HG02981 (cell line): ENCODE measurements at regions not wholly inside any gene's neighbourhood (a gene's known extent, or its start where the extent isn't known, plus 50 kb on each side); places are given as distances from the start of the nearest gene placed in this dataset.

Experiments
- ATAC-seq: cut with Tn5 transposase; IDR thresholded peaks from one replicate; pipeline ENCODE4 v1.9.1; 2021; ENCODE audit warnings: mild to moderate bottlenecking, moderate library complexity; ENCODE audit not compliant: unreplicated experiment

DNA sequence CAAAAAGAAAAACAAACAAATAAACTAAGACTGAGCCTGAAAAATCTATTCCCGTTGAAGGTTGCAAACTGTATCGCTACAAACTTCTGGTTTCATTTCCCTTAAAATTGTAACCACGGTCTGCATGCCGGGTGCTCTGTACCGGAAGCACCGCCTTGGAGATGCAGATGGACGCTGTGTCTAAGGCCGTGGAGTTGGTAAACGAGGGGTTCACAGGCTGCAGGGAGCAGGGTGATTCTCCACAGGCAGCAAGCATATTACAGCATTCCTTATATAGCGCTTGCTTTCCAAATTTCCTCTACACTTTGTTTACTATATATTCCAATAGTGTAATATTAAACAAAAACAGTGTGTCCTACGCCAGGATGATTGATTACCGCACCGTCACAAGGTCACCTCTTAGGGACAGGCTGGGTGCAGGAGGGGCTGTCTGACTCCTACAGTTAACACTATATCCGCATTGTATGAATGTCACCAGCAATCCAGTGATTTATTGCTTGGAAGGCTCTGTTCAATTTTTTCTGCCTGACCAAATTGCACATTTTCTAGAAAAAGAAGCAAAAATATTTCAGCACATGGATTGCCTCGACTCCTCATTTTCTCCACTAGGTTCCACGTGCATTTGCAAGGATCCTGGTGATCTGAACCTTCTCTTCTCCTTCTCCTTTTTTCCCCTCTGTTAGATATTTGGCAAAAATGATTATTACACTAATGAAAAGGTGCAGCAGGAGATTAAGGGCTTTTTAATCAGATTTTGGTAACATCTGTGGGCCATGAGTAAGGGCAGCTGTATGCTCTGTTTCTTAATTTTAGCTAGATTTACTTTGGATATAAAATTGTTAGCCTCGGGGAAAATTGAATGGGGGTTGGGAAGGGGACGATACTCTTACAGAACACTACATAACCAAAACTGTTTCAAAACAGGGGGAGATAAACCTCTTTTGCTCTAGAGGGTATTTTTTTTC, 325.8 kb upstream of the MGMT start:
- ATAC-seq = no peak

DNA sequence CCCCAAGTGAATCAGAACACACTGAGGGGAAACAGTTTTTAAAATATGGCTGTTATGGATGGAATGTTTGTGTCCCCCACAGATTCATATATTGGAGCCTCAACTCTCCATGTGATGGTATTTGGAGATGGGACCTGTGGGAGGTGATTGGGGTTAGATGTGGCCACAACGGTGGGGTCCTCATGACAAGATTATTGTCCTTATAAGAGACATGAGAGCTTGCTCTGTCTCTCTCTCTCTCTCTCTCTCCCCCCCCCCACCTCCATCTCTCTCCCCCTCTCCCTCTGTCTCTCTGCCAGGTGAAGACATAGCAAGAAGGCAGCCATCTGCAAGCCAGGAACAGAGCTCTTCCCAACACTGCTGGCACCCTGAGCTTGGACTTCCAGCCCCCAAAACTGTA, 315.8 kb upstream of the MGMT start:
- no peak for ATAC-seq

DNA sequence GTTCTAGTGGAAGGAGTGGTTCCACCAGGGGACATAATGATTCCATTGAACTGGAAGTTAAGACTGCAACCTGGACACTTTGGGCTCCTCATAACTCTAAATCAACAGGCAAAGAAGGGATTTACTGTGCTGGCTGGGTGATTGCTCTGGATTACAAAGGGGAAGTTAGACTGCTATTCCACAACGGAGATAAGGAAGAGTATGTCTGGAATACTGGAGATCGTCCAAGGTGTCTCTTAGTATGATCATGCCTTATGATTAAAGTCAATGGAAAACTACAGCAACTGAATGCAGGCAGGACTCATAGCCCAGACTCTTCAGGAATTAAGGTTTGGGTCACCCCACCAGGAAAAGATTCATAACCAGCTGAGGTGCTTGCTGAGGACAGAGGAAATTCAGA, 310.6 kb upstream of the MGMT start:
- no peak for ATAC-seq

DNA sequence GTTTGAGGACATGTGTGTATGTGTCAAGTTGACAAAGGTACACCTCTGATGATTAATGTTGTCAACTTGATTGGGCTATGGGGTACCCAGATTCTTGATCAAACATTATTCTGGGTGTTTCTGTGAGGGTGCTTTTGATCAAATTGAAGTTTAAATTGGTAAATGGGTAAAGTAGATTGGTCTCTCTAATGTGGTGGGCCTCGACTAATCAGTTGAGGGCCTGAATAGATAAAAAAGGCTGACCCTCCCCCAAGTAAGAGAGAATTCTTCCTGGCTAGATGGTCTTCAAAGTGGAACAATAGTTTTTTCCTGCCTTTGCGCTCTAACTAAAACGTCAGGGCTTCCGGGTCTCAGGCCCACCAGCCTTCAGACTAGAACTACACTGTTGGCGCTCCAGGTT, 309.9 kb upstream of the MGMT start:
- ATAC-seq = no peak

DNA sequence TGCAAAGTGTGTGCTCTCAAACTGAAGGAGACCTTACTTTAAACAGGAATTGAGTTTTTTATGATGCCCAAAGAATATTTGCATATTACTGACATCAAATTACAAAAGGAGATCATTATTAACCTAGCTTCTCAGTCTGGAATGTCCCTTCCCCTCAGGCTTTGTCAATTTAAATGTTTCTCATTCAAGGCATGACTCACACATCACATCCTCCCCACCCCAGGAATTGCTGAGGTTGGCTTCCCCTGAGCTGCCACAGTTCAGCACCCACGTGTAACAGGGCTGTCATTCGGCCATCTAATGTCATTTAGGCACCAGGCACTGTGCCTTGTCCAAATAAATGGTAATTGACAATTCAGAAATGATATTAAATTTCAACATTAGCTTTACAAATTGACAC, 305.9 kb upstream of the MGMT start:
- no peak for ATAC-seq

DNA sequence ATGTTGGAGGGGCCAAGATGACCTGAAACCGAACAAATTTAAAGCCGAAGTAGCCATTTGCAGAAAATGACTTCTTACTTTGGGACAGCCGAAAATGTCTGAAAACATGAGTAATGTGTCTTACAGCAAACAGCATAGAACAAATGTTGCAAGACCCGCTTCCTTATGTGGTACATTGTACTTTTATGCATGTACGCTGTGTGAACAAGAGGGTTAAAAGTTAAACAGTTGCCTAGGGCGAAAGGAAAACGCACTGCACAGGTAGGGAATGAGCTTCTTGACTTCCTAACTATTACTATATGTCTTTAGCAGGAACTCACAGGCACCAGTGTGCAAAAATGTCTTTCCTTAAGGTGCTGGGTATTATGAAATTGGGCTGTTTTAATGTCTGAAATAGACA, 303.5 kb upstream of the MGMT start:
- no peak for ATAC-seq

DNA sequence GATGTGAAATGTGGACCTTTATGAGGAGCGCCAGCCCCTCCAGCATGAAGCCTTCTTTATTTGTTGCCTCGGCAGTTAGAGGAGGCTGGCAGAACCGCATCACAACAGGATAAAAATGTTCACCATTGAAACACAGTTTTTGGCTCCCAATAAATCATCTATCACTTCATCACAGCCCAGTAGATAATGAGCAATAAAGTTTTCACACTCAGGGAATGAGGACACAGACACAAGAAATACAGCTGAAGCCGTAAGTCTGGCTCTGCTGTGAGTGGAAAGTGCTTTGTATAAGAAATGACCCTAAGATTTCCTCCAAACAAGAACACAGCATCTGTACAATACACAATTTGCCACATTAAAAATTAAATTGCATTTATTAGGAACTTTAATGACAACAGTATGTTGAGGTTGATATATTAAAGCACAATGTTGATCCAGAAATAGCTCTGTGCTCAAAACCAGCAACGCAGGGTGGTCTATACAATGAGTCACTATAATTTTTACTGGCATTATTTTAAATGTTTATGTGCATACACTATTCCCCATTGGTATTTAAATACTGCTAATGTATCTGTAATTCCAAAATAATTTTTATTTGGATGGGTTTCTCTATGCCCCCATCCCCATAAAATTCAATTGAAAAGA, 301.8 kb upstream of the MGMT start:
- no peak for ATAC-seq

DNA sequence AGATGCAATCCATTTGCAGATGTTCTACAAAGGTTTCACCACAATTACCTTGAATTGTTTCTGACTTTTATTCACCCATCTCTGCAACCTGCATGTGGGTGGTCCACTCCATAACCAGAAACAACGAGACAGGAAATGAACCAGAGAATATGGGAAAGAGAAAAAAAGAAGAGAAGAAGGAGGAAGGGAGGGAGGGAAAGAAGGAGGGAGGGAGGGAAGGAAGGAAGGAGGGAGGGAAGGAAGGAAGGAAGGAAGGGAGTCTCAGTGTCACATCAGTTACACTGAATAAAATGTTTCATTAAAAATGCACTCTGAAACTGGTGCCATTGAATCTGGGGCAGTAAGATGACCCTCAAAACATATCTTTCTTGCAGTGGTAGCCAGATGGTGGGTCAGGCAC, 301.3 kb upstream of the MGMT start:
- ATAC-seq = no peak

DNA sequence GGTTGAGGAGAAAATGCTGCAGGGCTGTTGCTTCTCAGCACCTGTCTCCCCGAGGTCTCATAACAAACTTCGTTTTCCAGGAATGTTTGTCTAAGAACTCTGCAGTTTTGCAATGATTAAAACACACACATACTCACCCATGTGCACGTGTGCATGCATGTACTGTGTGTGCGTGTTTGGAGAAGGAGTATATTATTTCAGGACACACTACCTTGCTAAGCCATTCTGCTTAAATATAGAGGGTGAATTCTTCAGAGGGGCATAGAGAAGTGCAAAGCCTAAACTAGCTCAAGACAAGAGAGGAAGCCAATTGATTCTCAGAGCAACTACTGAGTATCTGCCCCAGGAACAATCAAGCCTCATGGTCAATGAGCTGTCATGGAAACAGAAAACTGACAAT, 298.4 kb upstream of the MGMT start:
- ATAC-seq = no peak

DNA sequence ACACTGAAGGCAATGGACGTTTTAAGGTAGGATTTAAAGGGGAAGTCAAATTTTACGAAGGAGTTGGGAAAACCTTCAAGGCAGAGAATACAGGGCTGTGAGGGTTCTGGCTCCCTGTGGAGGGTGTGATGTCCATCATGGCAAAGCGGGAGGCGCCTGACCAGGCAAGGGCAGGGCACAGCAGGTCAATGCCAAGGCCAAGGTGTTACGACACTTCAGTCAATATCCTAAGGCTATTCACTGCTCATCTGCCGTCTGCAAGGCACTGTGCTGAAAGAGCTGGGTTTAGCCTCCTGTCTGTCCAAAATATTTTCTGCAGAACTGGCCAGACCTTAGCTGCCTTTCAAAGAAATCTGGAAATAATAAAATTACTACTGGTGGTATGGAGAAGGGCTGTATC, 297.9 kb upstream of the MGMT start:
- no peak for ATAC-seq

DNA sequence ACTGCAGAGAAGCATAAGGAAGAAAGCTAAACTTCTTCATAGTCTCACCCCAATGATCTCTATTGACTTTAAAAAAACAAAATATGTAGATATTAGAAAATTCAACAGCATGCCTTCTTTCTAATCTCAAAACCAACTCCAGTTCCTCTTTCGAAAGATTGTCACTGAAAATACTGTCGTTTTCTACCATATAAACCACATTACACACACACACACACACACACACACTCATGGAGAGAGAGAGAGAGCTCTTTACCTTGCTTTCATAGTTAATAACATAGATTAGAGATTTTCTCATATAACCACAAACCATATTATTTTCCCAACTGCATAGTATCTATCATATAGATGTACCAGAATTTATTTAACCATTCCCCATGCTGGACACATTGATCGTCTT, 296.2 kb upstream of the MGMT start:
- ATAC-seq = no peak

DNA sequence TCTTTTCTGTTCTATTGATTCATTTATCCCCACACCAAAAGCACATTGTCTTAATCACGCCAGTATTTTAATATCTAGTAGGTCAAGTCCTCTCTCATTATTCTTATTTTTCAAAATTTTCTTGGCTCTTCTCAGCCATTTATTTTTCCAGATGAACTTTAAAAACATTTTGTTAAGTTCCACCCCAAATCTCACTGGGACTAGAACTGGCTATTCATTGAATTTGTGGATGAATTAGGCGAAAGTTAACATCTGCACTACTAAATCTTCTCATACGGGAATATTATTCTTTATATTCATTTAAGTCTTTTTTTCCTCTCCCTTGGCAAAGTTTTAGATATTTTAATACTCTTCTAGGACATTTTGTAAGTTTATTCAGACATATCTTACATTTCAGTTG, 295.2 kb upstream of the MGMT start:
- ATAC-seq = no peak

DNA sequence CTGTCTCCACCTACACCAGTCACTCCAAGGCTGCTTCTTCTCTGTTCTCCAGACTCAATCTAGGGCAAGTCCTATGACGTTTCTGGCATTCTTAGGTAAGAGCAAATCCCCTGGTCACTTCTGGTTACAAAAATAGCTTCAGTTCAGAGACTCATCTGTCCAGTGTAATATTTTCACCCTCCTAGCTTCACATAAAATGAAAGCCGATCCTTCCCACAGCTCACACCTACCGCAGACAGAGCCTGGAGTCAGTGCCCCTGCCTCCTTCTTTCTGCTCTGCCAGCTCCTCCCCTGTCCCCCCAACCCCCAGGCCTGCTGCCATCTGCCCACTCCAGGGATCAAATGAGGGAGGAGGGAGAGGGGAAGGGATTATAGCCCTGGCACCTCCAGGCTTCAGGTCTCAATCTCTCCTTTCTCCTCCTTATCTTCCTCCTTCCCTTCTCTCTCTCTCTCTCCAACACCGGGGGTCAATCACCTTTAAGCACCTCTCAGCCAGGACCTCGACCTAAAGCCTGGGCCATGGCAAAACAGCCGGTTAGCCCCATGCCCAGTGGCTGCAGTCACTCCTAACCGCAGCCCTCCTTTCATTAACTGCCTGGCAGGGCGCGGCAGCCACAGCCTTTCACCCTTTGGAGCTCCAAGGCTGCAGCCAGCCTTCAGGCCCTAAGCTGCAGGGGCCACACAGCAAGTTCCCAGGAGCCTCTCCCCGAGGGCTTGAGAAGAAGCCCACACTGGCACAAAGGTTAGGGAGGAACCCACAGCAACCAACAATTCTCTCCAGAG, 292.6 kb upstream of the MGMT start:
- ATAC-seq = no peak

DNA sequence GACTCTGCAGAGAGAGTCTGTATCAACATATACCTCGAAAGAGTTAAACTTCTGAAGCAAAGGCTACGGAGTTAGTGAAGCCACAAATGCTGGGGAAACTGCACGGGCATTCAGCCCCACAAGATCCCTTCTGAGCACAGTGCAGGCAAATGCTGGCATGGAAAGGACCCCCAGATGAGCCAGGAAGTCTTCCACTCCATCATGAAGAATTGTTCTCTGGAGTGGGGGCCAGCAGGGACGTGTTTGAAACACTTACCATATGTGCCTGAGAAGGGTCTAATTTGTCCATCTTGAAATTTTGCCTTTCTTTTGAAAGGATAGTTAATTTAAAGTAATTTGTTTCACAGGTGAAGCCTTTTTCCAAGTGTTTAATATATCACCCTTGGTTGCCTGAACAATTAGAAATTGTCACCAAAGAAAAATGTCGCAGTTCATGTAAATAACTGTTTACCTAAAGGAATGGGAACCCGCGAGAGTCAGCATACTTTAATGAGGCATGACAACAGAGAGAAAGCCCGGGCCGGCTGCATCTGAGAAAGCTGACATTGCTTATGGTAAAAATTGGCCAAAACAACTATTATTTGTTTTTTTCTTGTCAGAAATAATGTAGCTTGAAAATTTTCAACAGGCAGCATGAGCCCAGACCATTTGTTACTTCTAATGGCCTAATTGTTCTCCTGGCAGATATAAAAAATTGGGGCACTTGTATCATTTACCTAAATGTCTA, 287.6 kb upstream of the MGMT start:
- no peak for ATAC-seq

DNA sequence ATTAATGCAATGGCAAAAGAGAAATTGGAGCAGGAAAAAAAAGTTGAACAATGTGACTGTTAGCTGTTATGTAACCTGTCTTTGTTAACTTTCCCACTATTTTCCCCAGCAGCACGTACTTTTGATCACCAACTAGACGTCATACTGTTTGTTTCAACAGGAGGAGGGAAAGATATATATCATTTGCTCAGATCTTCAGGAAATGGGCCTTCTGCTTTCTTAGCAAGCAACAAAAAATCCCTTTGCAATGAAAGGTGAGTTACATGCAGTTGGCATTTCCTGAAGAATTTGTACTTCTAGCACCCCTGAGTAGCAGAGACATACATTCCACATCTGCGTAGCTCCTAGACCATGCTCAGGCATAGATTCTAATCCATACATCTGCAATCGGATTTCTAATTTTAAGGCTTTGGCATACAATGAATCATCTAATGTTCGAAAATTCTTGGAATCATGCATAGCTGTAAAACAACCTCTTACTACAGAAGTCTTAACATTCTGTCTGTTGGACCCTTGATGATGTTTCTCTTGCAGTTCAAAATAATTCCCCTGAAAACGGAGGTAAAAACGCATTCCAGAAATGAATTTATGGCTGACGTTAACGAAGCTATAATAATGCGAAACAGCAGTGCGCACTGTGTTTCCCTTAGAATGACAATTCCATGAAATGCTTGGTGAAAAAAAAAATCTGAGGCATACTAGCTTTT, 286.9 kb upstream of the MGMT start:
- no peak for ATAC-seq

DNA sequence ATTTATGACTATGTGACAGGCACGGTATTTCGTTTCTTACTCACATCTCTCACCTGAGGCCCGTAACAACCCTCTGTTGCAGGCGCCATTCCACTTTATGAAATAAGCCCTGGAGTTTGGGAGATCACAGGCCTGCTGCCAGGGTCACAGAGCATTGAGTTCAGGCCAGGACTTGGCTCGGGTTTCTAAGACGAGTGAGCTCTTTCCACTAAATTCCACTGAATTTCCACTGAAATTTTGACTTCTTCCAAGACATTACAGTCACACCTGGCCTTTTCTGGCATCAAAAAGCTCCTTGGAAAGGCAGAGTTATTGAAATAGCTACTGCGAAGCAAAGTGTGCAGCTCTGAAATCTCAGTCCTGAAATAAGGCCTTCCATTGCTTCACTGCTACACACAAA, 282.8 kb upstream of the MGMT start:
- ATAC-seq = no peak

DNA sequence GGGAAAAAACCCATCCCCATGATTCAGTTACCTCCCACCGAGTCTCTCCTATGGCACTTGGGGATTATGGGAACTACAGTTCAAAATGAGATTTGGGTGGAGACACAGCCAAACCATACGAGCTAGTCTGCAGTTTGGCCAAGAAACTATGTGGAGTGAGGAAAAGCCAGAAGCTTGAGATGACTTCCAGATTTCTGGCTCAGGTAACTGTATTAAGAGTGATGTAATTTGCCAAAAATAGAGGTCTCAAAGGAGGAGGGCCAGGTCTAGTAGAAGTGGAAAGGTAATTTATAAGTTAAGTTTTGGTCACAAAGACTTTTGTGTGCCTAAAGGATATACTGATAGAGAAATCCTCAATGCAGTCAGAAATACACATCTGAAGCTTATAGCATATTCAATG, 279.7 kb upstream of the MGMT start:
- ATAC-seq = no peak

DNA sequence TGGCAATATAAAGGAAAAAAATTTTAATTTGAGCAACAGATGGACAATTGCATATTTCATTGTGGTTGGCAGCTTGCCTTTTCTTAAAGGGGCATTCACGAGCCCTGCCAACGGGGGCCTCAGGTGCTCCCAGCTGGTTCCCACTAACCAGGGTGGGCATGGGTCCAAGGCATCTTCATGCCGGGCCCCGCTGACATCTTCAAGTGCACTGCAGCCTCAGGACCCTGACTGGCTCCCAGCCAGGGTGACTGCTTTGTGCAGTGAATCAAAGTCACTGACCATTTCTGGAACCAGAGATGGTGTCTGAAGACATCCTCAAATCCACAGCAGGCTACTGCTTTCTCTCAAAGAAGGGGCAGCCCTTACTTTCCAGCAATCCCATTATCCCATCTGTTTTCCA, 275.2 kb upstream of the MGMT start:
- no peak for ATAC-seq

DNA sequence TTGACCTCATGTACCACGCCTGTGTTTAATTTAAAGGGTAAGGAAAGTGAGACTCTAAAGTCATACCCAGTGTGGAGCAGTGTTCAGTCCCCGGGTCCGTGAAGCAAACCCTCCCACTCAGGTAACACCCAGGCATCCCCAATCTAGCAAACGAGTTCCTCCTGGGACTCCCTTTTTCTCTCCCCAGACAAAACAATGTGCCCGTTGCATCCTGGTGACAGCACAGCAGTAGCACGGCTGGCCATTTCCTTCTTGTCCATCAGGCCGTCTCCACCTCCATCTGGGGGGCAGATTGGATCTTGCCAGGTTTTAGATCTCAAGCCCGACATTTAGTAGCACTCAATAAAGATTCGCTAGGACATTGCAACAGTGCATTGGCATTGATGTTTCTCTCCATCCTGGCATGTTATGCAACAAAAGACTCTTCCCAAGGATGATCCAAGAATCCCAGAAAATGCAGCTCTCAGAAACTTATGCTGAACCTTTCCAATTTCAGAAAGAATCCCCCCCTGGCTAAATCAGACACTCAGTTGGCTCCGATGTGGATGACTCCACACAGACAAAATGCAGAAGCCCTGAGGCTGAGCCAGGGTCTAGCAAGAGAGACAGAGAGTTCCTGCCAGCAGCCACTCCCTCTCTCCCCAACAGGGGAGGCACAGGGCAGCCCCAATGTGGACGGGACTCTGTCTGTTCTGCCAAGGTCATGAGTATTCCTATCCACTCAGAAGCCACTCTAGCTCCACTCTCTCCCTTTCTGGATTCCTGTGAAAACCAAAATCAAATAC, 274.5 kb upstream of the MGMT start:
- ATAC-seq = no peak

DNA sequence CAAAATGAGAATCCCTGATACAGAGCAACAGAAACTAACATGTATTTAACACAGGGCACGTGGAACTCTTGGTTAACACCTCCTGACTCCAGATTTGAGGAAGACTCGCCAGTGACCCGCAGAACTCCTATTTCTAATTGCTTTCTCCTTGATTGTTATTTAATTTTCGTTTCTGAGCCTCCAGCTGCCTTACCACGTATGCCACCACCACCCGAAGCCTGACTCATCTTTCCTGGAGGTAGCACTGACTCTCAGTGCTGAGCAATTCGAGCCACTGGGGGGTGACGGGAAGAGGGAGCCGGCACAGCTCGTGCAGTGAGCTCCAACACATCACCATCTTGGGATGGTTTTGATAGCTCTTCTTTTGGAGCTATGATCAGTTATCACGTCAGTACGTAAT, 273.9 kb upstream of the MGMT start:
- no peak for ATAC-seq
